ENCODE measurements at regions not wholly inside any gene's neighbourhood (a gene's known extent, or its start where the extent isn't known, plus 50 kb on each side); places are given as distances from the start of the nearest gene placed in this dataset.

DNA sequence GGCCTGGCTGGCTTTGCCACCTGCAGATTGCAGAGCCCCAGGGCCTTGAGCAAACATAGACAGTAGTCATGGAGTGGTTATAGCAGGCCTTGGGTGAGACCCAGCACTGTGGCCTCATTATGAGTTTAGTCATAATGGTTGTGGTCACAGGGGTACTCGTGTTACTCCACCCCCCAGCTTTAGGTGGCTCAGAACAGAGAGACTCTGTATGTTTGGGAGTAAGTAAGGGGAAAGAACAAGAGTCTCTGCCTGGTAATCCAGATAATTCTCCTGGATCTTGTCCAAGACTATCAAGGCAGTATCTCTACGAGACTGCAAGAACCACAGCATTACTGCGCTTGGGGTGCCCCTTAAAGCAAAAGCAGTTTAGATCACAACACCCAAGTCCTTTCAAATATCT lies 62.3 kb upstream of the SCRG1 start:
- TF ChIP-seq, protein P1, sequence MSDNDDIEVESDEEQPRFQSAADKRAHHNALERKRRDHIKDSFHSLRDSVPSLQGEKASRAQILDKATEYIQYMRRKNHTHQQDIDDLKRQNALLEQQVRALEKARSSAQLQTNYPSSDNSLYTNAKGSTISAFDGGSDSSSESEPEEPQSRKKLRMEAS (IDR thresholded peaks at IDR 0.05; ENCODE audit: low read depth, low read length): no peak
- TF ChIP-seq CTCF (IDR thresholded peaks at IDR 0.05; ENCODE audit: low read depth, low read length): no peak
